ENCODE measurements at regions not wholly inside any gene's neighbourhood (a gene's known extent, or its start where the extent isn't known, plus 50 kb on each side); places are given as distances from the start of the nearest gene placed in this dataset.

DNA sequence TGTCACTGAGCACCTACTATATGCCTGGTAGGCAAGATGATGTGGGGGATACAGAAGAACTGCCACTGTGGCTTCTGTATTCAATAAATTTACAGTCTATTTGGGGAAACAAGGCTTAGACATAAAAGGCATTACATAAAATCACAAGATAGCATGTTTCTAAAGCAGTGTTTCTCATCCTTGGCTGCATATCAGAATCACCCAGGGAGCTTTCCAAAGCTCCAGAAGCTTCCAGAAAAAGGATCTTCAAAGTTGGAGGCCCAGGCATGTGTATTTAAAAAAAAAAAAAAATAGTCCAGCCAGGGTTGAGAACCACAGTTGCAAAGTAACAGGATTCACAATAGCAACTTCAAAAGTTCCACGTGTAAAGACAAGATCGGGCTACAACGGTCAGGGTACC is 112.4 kb upstream of the SPACA1 start:
- DNase-seq, result no peak

DNA sequence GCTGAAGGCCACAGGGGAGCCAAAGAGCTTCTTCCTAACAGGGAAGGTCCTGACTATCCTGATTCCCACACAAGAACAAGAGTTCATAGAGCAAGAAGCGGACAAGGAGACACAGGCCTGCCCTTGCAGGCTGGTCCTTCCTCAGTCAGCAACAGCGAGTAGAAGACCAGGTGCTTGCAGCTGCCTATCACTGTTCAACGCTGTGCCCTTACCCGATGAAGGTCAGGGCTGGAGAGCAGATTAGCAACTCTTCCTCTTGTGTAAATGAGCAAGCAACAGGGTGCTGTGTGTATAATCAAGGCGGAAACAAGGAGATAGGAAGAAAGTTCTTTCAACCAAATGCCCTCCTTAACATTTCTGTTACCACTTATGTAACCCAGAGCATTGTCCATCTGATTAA is 115.3 kb upstream of the SPACA1 start:
- no peak for DNase-seq

DNA sequence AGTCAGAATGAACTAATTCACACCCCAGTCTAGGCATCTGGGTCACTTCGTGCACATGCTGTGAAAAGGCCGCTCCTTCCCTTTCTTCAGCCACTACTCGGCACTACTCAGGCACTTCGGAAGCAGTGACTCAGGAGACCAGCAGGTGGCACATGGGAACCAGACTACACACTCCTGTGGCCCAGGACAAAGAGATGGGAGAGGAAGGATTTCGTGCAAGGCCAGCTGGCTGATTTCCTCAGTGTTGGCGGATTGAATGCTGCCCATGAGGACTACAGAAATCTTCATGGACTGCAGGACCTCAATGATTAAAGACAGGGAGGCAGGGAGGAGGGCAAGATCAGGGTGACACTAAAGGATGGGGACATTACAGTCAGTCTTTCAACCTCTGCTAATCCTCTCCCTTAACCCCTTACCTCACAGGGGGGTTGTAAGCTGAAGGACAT is 117.8 kb upstream of the SPACA1 start:
- peak; percentile 26 for DNase-seq

DNA sequence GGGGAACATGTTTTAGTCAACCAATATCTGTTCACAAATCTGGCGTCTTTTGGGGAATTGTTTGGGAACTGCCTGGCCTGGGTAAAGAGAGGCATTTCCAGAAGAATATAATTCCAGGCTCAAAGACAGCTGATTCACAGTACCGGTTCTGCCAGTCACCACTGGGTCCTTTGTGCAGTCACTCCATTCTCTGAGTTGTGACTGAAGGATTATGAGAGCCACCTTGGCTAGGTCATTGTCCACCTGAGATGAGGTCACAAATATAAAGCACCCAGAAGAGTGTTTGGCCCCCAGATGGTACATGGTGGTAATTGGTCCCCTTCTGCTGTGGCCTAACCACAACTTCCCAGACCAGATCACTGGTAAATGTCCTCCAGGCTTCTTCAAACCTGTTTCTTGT is 121.0 kb upstream of the SPACA1 start:
- no peak for DNase-seq

DNA sequence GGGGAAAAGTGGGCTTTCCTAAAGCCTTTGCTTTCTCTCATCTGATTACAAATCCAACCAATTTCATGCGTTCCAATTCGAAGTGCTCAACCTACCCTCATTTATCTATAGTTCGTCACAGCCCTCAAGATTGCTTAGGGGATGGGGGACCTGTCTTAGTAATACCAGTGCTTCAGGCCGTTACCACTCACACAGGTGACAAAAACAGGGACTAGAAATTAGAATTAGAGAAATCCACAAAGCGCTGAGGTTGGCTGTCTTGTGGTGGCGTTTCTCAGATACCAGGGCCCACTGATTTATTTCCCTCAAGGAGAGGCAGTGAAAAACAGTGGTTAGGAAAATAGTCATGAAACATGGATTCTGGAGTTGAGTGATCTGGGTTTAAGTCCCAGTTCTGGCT is 121.6 kb upstream of the SPACA1 start:
- DNase-seq, result no peak

DNA sequence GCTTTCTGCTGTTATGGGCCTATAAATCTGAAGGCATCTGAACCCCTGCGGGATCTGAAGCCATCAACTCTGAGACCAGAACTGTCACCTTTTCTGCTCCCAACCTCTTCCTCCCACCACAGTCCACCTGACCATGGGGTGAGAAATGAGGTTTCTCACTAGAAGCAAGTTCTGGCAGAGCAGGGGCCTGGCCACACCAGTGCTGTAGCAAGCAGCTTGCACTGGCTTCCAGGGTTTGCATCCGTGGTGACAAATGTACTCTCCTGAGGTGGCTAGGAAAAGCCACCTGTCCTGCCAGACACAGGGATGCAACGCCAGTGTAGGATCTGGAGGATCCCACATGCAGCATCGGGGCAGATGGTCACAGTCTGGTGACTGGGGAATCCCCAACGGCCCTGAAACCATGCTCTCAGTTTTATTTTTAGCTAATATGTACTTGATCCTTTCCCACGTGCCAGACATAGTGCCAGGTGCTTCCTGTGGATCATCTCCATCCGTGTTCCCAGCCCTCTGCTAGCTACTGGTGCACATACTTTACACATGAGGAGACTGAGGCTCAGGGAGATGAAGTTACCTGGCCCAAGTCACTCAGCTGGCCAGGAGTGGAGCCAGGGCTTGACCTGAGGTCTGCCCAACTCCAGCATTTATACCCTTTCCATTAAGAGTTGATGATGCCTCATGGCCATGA is 122.1 kb upstream of the SPACA1 start:
- no peak for DNase-seq

DNA sequence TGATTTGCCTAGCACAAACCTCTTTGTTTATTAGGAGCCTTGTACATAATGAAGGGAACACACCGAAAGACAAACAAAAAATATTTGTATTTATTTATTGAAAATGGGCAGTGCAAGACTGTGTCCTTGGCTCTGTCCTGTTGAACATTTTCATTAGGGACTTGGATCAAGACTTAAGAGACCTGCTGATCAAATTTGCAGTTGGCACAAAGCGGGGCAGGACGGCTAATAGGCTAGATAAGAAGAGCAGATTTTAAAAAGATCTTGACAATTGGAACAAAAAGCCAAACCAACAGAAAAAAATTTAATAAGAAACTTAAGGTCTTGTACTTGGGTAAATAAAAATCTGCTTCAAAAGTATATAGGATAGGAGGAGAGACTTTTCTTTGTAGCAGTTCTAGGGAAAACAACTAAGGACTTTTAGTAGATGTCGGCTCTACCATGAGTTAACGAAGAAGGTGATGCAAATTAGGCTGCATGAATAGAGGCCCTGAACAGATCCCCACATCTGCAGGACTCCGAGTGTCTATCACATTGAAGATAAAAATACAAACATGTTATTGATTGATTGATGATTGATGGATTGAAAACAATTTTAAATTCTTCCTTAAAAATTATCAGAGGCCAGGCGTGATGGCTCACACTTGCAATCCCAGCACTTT is 124.1 kb upstream of the SPACA1 start:
- DNase-seq, result no peak

DNA sequence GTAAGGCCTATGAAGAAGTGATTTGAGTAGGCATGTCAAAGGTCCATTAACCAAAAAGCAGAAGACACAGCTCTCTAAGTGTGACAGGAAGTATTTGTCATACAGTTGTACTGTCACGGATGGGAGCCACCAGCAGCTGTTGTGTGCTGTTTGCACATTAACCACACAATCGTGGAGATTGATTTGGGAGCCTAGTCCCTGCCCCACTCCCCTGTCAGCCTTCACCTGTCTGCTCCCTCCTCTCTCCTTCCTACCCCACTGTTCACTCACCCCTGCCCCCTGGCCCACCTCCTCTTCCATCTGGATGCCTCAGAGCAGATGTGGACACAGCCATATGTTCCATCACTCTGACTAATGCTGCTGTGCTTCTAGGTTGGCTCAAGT is 124.7 kb upstream of the SPACA1 start:
- no peak for DNase-seq

DNA sequence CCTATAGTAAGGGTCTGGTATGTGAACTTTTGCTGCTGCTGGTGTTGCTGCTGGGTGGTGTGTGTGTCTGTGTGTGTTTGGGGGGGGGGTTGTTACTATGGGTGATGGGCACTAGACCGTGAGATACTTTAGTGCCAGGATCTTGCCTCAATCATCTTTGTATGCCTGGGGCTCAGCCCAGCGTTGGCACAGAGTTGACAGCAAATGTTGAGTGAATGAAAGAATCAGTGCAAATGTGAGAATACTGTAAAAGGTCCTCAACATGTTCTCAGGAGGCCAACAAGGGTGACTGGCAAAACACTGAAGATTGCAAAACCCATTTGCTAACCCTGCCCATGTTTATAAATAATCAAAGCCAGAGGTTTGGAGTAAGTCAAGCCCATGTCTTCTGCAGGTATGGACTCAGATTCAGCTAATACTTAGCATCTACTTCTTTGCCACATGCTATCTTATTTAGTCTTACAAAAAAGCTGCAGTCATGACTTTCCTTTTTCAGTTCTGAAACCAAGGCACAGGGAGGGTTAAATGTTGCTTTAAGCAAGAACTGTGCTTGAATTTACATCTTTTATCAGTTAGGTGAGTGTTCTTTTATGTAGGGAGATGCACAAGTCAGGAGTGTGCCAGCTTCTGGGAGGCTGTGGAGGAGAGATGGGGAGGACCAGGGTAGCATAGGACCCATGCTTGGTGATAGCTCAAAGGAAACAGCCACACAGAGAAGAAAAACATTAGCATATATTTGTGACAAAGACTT is 125.3 kb upstream of the SPACA1 start:
- no peak for DNase-seq

DNA sequence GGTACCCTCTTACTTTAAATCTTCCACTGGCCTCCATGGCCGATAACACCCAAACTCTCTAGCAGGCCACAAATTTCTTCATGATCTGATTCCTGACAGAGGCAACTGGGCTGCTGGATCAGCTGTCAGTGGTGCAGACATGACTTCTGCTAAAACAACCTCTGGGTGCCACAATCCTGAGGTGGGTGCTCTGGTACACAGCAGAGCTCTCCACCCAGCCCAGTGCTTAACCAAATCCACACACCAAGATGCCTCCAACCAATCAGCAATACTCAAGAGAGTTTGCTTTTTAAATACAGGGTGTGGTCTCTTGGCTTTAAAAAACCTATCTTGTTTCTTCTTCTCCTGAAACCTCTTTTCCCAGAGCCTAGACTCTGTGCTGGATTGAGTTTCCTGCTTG is 126.6 kb upstream of the SPACA1 start:
- DNase-seq, result no peak

DNA sequence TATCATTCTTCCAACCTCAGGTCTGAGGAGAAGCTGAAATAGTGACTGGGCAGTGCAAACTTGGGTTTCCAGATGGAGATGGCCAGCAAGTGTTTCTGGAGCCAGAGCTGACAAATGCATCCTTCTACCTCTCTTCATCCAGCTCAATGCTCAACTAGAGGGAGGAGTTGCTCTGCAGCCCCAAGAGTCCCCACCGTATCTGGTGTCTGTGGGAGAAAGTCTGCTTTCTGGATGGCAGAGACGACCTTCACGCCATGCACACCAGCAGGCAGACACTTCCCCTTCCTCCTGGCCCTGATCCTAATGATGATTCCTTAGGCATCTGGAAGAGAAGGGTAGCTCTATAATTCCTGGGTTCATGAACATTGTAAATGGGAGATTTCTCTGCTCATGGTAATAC is 127.4 kb upstream of the SPACA1 start:
- no peak for DNase-seq

DNA sequence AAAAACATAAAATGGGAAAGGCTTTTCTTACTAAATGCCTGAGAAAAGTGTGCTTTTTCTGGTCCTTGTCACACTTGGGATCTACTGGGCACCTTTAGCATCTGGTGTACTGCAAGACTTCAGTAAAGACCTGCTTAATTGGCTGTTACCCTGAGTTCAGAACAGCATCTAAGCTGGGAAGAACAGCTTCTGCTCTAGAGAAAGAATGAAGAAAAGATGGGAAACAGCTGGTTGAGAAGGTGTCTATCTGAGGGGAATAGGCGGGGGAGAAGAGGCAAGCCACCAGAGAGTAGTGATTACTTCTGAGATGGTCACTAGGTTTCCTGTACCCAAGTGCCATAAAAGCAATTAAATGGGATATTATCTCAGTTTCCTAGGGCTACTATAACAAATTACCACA is 128.2 kb upstream of the SPACA1 start:
- DNase-seq, result no peak

DNA sequence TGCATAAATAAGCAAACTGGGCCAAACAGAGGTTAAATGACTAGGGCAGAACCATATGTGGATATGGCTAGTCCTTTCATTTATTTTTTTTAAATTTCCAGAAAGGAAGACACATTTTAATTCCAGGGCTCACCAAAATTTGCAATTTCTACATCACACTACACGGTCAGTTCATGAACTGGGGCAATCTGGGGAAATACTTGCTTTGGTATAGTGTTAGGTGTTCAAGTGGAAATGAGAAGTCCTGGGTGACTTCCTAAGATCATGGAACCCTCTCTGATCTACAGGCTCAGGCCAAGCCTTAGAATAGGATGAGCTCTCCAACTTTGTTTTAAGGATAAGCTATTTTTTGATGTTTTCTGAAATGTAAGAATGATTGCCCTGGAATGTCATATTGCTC is 128.6 kb upstream of the SPACA1 start:
- no peak for DNase-seq

DNA sequence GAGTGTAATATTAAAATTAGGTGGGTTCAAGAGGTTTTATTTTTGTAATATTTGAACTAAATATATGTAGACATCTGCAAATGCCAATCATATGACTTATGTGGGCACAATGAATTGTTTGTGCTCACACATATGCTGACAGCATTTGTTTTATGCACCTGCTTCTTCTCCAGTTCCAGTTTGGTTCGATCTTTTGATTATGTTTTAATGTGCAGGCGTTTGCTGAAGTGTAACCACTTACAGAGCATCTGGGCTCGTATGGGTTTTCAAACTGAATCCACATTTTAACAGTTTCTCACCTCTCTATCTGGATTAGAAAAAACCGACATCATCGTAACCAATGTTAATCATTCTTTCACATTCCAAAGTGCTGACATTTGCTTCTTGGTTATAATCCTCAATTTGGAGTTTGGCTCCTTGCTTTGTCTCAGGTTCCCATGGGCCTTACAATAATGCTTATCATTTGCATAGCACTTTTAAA is 129.1 kb upstream of the SPACA1 start:
- no peak for DNase-seq

DNA sequence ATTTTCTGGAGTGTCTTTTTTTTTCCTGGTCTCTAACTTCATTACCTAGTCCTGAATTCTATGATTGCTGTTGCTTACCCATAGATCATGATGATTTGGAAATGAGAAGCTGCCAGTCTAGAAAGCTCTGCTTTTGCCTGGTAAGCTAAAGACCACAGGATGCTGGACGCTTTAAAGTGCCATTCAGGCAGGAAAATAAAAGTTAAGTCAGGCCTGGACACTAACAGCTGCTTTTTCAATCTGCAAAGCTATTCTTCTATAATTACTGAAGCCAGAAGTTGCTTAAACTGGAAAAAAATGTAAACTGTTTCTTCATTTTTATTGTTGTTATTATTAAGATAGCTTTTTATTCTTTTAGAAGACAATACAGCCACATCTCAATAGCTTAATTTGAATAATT is 129.8 kb upstream of the SPACA1 start:
- no peak for DNase-seq

DNA sequence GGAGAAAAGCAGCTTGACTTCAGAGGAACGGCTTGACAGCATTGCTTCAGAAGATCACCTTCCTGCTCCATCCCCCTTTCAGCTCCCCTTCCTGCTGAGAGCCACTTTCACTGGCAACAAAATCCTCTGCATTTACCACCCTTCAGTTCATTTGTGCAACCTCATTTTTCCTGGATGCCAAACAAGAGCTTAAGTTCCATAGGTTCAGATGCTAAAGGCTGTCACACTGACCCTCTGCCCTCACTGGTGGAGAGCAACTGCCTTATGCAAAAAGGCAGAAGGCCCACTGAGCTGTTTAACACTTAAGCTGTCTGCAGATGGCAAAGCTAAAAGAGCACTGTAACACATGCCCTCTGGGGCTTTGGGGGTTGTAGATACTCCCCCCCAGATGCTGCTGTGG is 131.2 kb upstream of the SPACA1 start:
- no peak for DNase-seq

DNA sequence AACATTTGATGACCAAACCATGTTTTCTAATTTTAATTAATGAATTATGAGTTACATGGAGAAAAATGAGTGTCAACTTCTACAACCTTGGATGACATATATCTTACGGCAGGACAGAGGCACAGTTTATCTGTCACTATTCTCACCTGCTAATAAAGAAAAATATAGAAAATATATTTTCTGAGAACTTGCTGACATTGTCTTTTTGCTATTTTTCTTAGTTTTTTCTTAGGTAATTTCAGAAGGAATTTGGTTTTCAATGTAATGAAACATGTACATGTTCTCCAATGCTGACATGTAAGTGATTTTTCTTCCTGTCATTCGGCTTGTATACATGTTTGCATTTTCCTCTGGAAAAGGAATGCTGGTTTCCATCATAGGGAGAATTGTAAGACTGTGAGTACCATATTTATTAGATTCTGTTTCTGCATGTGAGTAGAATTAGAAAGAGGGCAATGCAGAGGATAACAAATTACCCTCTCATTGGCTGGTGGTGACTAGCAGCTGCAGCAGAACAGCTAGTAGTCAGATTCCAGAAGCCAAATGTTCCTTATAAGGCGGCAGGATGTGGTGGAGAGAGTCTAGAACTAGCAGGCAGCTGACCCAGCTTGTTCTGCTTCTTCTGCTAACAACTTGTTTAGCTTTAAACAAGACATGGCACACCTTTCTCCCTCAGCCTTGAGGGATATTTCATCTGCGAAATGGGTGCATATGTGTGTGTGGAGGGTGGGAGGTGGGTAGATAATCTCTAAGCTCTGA is 132.8 kb upstream of the SPACA1 start:
- DNase-seq, result no peak

DNA sequence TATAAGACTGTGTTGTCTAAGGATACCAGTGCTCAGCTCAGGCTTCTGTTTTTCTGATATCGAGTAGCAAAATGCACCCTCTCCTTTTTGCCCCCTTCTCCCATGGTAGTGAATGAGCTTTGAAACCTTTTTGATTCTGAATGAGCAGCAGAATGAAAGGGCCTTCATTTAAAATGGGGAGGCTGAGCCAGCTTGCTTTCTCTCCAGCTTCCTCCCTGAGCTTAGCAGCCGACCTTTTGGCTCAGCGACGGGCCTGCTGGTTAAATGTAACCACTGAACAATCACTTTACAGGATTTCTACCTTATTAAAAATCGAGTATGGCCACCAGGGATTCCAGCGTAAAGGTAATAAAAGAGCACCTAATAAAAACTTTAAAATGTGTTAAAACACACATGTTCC is 133.7 kb upstream of the SPACA1 start:
- no peak for DNase-seq

DNA sequence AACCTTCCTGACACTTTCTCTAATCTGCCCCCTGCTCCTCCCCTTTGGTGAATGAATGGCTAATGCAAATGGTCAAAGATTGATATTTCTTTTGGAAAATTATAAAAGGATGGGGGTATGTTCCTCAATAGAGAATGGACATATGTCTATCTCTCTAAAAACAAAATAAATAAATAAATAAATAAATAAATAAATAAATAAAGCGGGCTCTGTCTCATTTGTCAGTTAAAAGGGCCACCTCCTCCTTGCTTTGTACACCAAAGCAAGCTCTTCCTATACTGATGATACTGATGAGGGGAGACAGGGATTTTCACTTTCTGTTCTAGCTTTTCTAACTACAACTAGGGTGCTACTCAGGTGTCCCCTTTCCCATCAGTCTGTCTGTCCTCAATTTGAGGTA is 135.5 kb upstream of the SPACA1 start:
- no peak for DNase-seq

DNA sequence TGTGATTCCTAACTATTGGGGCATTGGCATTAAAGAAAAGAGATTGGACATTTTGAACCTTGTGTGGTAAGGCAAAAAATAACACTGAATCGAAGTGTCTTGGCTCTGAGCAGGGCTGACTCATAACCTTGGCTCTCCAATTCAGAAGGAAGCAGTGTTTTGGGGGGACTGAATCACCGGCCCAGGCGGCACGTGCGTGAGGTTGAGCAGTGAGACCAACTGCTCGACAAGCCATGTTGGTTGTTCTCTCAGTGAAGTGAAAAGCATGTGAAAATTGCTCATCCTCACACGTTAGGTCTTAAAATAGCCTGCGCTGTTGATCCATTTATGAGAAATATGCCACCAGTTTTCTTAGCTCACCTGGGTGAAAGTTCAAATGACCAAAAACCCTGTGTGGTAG is 137.8 kb upstream of the SPACA1 start:
- no peak for DNase-seq

DNA sequence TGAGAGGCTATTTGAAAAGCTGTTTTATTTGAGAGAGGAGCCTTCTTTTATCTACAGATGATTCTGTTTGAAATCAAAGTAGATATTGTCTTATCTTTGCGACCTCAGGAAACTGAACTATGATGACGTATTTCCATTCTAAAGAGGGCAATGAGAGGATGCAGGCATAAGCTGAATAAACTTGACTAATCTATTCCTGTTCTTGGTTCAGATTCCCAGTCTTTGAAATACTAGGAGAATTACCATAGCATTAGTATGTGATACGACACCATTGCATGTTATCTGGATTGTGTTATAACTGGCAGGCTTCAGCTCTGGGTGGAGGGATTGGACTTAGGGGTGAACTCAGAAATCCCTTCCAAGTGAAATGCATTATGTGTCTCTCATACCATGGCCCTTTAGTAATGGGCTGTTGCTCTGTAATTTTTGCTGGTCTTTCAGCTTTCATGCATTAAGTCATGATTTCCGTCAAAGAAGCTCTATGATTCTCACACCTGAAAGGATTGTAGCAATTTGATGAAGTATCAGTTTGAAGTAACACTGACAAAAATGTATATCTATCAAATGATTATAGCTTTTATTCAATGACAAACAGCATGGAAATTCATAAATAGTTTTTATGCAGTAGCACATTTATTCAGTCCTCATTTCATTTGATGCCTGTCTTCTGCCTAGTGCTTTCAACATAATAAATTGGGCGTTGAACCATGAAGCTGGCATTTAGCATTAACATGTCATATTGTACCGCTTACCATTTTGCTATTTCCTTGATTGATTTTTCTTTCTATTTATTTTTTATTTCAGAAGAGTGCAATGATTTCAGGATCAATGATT is 138.4 kb upstream of the SPACA1 start:
- DNase-seq, result no peak

DNA sequence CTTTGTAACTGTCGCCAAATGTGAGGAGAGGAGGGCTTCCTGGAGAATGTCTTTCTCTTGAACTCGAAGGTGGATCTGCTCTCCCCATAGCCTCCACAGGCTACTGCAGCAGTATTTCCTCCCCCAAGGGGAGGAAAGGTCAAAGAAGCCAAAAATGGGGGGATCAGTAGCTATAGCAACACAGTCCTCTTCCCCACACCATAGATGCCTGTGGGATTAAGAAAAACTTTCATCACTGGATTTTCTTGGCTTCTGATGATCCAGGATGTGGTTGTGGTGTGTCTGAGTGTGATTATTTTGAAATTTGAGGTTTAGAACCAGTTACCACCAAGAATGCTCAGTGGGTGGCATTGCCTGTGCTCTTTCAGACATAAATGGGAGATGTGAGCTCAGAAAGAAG is 140.1 kb upstream of the SPACA1 start:
- DNase-seq, result no peak
